WTC11 (cell line): ENCODE measurements at regions not wholly inside any gene's neighbourhood (a gene's known extent, or its start where the extent isn't known, plus 50 kb on each side); places are given as distances from the start of the nearest gene placed in this dataset.

Experiments
- AFF4 ChIP-seq: sonication (generic); formaldehyde crosslinking; IDR thresholded peaks from 2 replicates; pipeline ENCODE4 v1.8.1; 2023; ENCODE audit warnings: mild to moderate bottlenecking, missing genetic modification reagents, borderline replicate concordance
- AR ChIP-seq: fragments of 250-450 bp; sonication (Bioruptor Pico); IDR thresholded peaks from 2 replicates; pipeline ENCODE4 v1.9.0; 2021; ENCODE audit warnings: mild to moderate bottlenecking
- ATF2 ChIP-seq: sonication (generic); formaldehyde crosslinking; IDR thresholded peaks from 2 replicates; pipeline ENCODE4 v1.8.1; 2022; ENCODE audit warnings: low read depth, missing genetic modification reagents, borderline replicate concordance
- CTCF ChIP-seq: fragments of 200-600 bp; IDR thresholded peaks from 2 replicates; pipeline ENCODE4 v1.8.0; 2022; ENCODE audit warnings: antibody characterized with exemption
- E2F5 ChIP-seq: sonication (generic); formaldehyde crosslinking; IDR thresholded peaks from 2 replicates; pipeline ENCODE4 v1.8.1; 2022; ENCODE audit warnings: mild to moderate bottlenecking, moderate library complexity, missing genetic modification reagents
- ELF4 ChIP-seq: sonication (generic); formaldehyde crosslinking; IDR thresholded peaks from 2 replicates; pipeline ENCODE4 v1.8.1; 2022; ENCODE audit warnings: low read depth, mild to moderate bottlenecking, moderate library complexity, missing genetic modification reagents
- FOXJ3 ChIP-seq: sonication (generic); formaldehyde crosslinking; IDR thresholded peaks from 2 replicates; pipeline ENCODE4 v1.9.0; 2021; ENCODE audit warnings: missing genetic modification reagents, mild to moderate bottlenecking, borderline replicate concordance
- FOXP1 ChIP-seq: sonication (generic); formaldehyde crosslinking; IDR thresholded peaks from 2 replicates; pipeline ENCODE4 v1.8.0; 2022; ENCODE audit warnings: missing genetic modification reagents, mild to moderate bottlenecking, moderate library complexity, borderline replicate concordance
- JUN ChIP-seq: sonication (generic); formaldehyde crosslinking; IDR thresholded peaks from 2 replicates; pipeline ENCODE4 v1.8.0; 2023; ENCODE audit warnings: mild to moderate bottlenecking, missing genetic modification reagents
- MAX ChIP-seq: sonication (generic); formaldehyde crosslinking; IDR thresholded peaks from 2 replicates; pipeline ENCODE4 v1.8.0; 2022; ENCODE audit warnings: mild to moderate bottlenecking, missing genetic modification reagents
- NR2C2 ChIP-seq: sonication (generic); formaldehyde crosslinking; IDR thresholded peaks from 2 replicates; pipeline ENCODE4 v1.8.0; 2022; ENCODE audit warnings: mild to moderate bottlenecking, missing genetic modification reagents
- NR3C1 ChIP-seq: sonication (generic); formaldehyde crosslinking; conservative IDR thresholded peaks from 2 replicates; pipeline ENCODE4 v1.8.1; 2023; ENCODE audit warnings: low read depth, mild to moderate bottlenecking, missing genetic modification reagents
- SP1 ChIP-seq: sonication (generic); formaldehyde crosslinking; conservative IDR thresholded peaks from 2 replicates; pipeline ENCODE4 v1.8.1; 2022; ENCODE audit warnings: missing genetic modification reagents

GRCh38 chr9:23005156-23005555 is 558.5 kb downstream of the DMRTA1 start:
- TF ChIP-seq E2F5, result no peak
- TF ChIP-seq NR3C1, result no peak
- no peak for TF ChIP-seq AR (CRISPR knock-in tag)
- TF ChIP-seq FOXP1, result no peak
- TF ChIP-seq SP1 (CRISPR knock-in tag), result no peak
- TF ChIP-seq JUN (CRISPR knock-in tag), result no peak
- no peak for TF ChIP-seq CTCF
- TF ChIP-seq AFF4 (CRISPR knock-in tag), result no peak
- no peak for TF ChIP-seq ELF4
- no peak for TF ChIP-seq ATF2 (CRISPR knock-in tag)
- TF ChIP-seq NR2C2 (CRISPR knock-in tag), result no peak
- no peak for TF ChIP-seq MAX
- no peak for TF ChIP-seq FOXJ3 (CRISPR knock-in tag)
